SU-DHL-6 (cell line): ENCODE measurements at regions not wholly inside any gene's neighbourhood (a gene's known extent, or its start where the extent isn't known, plus 50 kb on each side); places are given as distances from the start of the nearest gene placed in this dataset.

Experiments
- CTCF ChIP-seq: fragments of 200-600 bp; sonication (generic); IDR thresholded peaks from one replicate; pipeline ENCODE4 v1.5.1; 2017; ENCODE audit warnings: antibody characterized with exemption, mild to moderate bottlenecking, low read length, moderate library complexity; ENCODE audit not compliant: insufficient read depth, poor library complexity, severe bottlenecking
- EZH2phosphoT487 ChIP-seq: fragments of 200-600 bp; sonication (generic), shearing (Covaris generic); conservative IDR thresholded peaks from 2 replicates; pipeline ENCODE4 v1.6.1; 2018; ENCODE audit warnings: mild to moderate bottlenecking, antibody characterized with exemption, low read length, moderate library complexity, mixed read lengths

- TF ChIP-seq CTCF, result no peak
- TF ChIP-seq EZH2phosphoT487, result no peak
Measured at GRCh38 chr4:171256223-171256622, 557.0 kb upstream of the GALNTL6 start.
